ENCODE measurements at regions not wholly inside any gene's neighbourhood (a gene's known extent, or its start where the extent isn't known, plus 50 kb on each side); places are given as distances from the start of the nearest gene placed in this dataset.
"Not testable (repeated sequence)": the region's sequence is repeated elsewhere in the genome, so short reads cannot be mapped to it uniquely, and the experiment has no call there.

DNA sequence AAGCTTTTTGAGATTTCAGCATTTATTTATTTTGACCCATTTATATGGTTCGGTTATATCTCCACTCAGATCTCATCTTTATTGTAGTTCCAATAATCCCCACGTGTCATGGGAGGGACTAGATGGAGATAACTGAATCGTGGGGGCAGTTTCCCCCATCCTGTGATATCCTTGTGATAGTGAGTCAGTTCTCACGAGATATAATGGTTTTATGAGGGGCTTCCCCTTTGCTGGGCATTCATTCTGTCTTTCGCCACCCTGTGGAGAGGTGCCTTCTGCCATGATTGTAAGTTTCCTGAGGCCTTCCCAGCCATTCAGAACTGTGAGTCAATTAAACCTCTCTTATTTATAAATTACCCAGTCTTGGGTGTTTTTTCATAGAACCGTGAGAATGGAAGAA lies 96.5 kb upstream of the PCSK1 start:
- DNase-seq, result no peak

DNA sequence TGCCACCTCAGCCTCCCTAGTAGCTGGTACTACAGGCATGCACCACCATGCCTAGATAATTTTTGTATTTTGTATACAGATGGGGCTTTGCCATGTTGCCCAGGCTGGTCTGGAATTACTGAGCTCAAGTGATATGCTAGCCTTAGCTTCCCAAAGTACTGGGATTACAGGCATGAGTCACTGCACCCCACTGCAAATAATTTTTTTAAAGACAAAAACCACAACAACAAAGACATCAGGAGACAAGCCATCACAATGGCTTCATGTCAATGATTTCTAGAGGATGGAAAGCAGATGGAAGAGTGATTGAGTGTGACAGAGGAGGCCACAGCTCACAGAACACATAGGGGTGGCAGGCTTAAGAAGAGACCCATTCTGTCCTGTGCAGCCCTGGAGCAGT lies 97.9 kb upstream of the PCSK1 start:
- no peak for DNase-seq

DNA sequence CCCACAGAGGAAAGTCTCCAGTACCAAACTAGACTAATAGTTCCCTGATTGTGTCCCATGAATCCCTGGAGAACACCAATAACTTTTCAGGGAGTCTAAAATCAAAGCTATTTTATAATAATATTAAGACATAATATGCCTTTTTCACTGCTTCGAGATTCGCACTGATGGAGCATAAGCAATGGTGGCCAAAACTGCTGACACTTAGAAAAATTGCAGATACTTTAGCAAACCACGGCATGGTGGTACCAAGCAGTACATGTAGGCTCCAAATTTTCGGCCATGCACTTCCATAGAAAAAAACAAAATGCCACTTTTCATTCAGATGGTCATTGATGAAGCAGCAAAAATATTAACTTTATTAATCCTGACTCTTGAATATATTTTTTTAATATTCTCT lies 100.3 kb upstream of the PCSK1 start:
- DNase-seq, result no peak

DNA sequence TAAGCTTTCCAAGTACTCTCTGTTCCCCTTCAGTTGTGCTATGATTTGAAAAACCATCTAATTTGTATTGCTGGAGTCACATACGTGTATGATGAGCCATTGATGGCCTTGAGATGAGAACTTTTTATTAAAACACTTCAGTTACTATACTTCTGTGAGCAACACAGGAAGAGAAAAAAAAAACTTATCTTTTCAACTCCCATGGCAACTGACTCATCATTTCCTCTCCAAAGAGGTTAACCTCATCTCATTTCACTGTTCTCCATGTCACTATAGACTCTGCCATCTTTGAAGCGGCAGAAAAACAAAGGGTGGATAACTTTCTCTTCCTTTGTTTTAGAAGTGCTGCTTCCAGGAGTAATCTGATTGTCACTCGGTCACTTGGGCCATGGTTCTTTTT lies 104.3 kb upstream of the PCSK1 start:
- no peak for DNase-seq

DNA sequence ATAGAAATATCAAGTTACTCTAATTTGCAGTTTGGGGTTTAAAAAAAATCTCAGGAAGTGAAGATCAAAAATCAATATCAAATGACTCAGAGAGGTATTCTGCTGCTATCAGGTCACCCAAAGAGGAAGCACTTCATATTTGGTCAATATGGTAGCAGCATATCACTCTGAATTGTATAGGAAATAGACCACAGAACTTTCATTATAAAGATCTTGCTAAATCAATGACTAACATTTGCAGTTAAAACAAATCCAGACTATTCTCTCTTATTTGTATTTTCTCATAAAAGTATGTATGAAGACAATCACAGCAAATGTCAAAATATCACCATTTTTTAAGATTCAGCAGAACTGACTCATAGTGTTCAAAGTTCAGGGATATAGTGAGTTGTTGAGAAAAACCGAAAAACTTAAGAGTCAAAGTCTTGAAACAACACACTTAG lies 105.8 kb upstream of the PCSK1 start:
- DNase-seq, result no peak

DNA sequence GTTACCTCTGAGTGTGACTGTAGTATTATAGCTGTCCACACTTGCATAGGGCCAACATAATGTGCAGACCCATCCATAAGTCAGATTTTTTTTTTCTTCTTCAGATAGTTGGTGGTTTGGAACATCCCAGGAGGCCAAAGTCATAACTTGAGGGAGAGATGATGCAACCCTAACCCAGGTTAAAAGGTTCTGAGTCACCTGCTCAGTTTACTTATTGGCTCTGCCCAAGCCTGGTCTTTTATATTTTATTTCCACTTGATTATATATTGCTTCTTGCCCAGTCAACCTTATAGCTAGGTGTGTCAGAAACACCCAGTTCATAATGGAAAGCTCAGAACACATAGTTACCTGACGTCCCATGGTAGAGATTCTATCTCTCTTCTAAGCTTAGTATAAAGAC lies 113.1 kb upstream of the PCSK1 start:
- no peak for DNase-seq

DNA sequence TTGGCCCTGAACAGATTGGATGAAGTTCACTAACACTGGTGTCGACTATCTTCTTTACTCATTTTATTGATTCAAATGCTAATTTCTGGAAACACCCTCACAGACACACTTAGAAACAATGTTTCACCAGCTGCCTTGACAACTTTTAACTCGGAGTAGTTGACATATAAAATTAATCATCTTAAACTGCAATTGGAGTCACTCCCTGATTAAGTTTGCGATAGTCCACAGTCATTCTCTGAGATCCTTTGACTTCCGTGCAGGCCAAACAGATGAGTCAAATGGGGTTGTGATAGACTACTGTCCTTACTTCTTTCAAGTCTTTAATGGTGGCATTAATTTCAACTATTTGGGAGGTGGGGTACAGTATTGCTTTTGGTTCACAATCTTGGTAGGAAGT lies 114.4 kb upstream of the PCSK1 start:
- DNase-seq, result no peak

DNA sequence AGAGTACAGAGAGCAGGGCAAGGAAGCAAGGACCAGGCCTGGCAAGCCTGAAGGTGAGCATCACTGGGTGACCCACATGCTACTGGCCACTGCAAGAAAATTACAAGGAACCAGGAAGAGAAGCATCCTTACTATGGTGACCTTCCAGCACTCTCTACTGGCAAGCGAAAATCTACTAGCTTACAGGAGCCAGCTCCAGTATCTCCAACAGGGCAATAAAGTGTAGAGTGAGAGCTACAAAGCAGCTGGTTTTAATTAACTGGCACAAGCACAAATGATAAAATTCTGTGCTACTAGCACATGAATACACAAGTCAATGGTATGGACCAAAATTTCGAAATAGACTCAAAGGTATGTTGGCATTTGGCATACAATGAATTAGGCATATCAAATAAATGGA lies 113.3 kb upstream of the CAST start:
- DNase-seq, result no peak

DNA sequence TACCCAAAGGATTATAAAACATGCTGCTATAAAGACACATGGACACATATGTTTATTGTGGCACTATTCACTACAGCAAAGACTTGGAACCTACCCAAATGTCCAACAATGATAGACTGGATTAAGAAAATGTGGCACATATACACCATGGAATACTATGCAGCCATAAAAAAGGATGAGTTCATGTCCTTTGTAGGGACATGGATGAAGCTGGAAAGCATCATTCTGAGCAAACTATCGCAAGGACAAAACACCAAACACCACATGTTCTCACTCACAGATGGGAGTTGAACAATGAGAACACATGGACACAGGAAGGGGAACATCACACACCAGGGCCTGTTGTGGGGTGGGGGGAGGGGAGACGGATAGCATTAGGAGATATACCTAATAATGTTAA lies 101.3 kb upstream of the CAST start:
- DNase-seq, result not testable (repeated sequence)

DNA sequence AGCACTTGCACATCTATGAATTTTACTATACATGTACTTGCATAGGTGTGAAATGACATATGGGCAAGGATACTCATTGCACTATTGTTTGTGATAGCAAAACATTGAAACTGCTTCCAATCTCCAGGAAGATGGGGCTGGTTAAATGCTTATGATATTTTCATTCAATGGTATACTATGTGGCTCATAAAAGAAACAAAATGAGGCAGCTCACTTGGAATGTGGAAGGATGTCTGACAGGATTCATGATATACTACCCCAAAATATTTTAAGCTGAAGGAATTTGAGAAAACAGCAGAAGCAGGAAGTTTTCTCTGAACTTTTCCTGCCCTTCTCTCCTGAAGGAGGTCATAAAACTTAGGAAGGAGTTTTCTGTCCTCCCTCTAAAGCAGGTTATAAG lies 99.6 kb upstream of the CAST start:
- no peak for DNase-seq

DNA sequence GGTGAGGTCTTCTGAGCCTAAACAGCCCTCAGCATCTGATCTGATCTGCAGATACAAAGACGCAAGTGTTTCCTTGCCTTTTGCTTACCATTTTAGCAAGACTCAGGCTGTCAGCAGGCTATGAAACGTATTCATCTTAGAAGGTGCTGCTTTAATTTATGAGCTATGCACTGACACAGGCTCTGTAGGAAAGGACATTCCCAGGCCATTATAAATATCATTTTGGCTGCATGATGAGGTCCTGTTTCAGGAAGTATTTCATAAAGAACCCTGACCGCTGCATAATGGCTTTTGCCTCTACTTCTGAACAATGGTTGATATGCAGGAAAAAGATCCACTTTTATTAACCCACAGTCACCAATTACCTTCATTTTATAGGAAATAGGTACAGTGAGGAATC lies 98.4 kb upstream of the CAST start:
- no peak for DNase-seq

DNA sequence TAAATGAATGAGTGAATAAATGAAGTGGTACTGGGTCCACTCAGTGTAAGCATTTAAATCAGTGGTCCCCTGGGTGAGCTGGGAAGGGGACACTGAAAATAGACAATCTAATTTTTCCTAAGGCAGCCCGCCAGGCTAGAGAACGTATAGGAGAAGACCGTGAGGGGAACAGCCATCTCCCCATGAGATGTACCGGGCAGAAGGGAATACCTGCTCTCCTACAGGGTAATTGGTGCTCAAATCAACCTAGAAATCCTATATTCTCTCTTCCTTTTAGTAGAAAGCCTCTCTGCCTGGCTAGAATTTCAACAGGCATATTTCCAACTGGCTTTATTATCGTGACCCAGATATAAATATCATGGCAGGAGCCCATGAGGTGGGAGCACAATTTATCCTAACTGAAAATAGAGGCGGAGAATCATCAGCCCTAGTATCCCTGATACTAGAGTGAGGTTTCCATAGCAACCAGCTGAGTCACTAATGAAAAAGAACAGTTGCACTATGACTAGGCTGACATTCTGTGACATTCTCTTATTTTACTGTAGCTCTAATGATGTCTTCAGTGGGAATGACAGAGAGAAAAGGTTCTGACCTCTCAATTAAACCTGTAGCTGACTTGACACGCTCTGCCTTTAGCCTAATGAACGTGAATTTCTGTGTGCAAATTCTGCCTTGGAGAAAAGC lies 96.5 kb upstream of the CAST start:
- no peak for DNase-seq

DNA sequence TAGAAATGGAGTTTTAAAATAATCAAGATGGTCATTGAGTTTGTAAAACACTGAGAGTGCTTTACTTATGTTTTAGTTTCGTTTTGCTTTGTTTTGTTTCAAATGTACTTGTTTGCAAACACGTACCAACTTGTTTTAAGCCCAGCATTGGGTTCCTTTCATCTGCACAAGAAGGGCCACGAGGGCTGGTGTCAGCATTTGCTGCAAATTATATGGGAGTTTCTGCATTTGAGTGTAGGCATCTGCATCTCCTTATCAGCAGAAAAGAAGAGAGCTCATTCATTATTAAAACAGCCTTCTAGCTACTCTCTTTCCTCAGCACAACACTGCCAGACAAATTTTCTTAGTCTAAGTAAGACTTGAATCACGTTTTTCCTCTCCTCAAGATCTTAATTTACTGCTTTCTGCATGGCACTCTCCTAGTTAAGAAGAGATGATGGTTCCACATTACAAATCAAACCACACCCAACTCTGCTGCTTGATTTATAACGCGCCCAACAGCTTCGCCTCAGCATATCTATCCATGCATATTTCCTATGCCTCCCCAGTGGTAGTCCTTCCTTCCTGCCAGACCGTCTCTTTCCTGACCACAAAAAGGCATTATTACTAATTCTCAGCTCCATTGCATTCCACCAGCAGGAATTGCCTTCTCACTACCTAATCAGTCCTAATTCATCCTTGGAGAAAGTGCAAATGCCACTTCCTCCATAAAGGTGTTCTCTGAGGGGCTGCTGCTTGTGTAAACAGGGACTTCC lies 95.2 kb upstream of the CAST start:
- no peak for DNase-seq

DNA sequence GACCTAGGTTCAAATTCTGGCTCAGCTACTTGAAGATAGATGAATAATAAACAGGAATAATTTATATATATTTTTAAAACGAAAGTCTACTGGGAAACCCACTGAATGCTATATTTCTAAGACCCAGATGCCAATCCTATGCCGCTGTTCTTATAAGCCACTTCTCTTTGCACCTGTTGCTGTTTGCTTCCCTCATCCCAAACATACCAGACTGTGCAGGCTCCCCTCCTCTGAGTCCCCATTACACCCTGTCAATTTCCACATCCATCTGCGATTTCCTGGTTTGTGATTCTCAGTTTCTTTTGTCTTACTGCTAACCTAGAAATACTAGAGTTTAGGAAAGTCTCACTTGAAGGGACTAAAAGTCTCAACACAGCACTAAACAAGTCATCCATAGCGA lies 92.8 kb upstream of the CAST start:
- no peak for DNase-seq

DNA sequence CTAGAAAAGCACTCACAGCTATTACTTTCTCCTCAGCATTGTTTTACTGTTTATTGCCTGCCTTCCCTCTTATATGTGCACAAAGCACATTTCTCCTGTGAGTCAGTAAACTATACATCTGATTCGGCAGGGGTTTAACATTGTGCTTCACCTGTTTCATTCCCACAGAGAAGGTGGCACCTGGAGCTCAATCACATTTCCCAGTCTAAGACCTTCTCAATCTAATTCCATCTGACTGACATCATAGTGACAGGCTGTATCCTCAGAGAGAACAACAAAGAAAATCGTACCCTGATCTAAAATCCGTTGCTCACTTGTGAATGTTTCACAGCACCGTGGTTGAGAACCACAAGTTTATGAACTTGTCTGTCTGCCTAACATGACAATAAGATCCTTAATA lies 92.4 kb upstream of the CAST start:
- no peak for DNase-seq

DNA sequence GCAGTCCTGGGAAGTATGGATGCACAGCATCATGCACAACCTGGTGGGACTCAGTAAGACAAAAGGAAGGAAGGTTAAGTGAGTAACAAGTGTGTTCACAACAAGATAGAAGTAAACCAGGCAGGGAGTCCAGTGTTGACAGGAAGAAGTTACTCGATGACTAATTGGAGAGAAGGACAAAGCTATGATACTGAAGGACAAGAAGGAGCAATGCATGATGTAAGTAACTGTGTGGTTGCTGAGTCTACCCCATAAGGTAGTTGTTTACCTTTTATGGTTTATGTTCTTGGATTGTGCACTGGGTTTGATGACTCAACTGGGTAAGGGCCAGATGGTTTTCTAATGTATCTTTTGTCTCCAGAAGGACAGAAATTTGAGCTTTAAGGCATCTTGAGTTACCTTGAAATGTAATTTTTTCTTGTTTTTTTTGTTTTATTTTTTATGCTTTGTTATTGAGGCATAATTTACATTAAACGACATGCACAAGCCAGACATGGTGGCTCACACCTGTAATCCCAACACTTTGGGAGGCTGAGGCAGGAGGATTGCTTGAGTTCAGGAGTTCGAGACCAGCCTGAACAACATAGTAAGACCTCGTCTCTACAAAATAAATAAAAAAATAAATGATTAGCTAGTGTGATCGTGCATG lies 89.2 kb upstream of the CAST start:
- no peak for DNase-seq

DNA sequence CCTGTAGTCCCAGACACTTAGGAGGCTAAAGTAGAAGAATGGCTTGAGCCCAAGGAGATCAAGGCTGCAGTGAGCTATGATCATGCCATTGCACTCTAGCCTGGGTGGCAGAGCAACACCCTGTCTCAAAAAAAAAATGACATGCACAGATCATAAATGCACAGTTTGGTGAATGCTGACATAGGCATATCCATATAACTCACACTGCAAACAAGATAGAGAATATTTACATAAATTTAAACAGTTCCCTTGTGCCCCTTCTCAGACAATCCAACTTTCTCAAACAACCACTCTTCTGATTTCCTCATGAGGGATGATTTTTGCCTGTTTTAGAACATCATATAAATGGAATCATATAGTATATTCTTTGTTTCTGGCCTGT lies 88.7 kb upstream of the CAST start:
- DNase-seq, result no peak

DNA sequence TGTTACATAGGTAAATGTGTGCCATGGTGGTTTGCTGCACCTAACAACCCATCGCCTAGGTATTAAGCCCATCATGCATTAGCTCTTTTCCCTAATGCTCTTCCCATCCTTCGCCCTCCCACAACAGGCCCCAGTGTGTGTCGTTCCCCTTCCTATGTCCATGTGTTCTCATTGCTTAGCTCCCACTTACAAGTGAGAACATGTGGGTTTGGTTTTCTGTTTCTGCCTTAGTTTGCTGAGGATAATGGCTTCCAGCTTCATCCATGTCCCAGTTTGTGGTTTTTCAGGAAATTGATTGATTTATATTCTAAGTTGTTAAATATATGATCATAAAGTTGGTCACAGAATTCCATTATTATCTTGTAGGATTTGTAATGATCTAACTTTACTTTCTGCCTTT lies 85.3 kb upstream of the CAST start:
- DNase-seq, result no peak

DNA sequence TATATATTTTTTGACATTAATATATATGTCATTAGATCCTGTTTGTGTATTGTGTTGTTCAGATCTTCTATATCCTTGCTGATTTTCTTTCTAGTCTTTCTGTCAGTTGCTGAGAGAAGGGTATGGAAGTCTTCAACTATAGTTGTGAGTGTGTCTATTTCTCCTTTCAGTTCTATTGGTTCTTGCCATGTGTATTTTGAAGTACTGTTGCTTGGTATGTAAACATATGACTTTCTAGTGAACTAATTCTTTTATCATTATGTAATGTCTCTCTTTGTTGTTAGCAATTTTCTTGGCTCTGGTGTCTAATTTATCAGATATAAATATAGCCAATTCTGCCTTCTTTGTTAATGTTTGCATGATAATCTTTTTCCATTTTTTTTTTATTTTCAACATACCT lies 84.3 kb upstream of the CAST start:
- DNase-seq, result no peak

DNA sequence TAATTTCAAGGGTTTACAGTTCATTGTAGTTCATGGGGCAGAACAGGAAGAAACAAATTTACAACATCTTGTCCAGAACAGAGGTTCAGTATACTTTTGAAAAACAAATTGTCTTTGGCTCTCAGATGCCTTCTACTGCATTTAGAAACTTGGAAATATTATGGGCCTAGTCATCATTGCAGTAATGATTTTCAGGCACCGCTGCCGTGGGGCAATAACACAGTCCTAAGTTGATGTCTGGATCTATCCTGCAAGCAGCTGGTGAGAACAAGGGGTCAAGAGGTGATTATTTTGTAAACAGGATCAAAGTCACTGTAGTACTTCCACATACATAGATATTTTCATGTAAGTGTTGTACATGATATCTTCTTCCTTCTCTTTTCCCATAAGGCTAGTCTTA lies 82.5 kb upstream of the CAST start:
- DNase-seq, result no peak

DNA sequence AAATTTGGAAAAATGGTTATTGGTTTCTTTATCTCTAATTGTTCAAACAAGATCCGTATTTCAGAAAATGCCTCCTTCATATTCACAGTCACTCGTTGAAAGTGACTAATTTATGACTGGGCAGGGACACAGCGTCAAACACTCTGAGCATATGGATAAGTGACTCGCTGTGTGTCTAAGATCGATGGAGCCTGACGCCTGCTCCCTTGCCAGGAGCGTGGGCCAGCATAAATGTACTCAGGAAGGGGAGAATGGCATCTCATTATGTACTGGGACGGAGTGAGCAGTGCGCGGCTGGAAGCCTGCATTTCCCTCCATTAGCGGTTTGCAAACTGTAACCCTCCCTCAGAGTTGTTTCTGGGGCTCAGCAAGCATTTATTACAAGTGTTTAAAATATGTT lies 79.8 kb upstream of the CAST start:
- DNase-seq, result no peak

DNA sequence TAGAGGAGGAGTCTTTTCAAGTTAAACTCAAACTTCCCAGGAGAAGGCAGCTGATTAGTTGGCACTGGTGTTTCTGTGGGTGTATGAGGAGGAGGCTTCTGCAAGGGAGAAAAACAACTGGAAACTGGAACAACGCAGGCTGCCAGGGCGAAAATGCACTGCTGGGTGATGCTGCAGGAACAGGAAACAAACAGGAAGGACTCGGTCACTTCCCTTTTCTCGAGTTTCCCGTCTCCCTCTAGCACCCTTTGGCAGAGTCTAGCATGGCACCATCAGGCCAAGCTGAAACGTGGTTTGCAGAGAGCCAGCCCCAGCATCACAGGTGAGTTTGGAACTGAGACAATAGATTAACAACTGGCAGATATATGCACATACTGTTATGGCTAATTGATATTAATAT lies 77.5 kb upstream of the CAST start:
- DNase-seq, result no peak

DNA sequence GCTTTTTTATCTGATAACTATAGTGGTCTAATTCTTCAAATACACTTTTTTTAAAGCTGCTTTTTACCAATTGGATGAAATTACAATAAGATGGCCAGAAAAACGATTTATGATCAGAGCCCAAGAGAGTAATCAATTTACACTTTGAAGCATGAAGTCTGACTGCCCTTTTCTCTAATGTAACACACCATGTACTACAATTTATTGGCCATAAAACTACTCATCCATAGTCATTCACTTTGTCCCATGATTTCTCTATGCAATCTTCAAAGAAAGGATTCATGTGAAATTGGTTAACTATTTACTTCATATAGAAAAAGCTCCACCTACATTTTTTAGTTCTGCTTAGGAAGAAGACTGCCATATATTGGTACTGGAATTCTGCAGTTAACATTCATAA lies 73.6 kb upstream of the CAST start:
- DNase-seq, result no peak

DNA sequence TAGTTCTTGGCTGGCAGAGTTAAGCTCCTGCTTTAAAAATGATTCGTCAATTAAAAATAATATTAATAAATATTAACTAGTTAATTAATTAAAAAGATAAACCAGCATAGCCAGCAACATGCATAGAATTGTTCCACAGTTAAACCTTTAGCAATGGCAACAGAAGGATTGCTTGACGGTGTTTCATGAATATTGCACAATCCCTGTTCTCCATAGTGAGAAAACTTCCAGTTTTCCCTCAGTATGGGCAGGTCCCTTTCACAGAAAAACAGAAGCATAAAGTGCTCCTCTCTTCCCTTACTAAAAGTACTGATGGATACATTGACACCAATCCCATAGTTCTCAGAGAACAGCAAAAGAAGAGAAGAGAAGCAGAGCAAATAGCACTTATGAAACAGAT lies 71.4 kb upstream of the CAST start:
- no peak for DNase-seq
